ENCODE measurements at regions not wholly inside any gene's neighbourhood (a gene's known extent, or its start where the extent isn't known, plus 50 kb on each side); places are given as distances from the start of the nearest gene placed in this dataset.

DNA sequence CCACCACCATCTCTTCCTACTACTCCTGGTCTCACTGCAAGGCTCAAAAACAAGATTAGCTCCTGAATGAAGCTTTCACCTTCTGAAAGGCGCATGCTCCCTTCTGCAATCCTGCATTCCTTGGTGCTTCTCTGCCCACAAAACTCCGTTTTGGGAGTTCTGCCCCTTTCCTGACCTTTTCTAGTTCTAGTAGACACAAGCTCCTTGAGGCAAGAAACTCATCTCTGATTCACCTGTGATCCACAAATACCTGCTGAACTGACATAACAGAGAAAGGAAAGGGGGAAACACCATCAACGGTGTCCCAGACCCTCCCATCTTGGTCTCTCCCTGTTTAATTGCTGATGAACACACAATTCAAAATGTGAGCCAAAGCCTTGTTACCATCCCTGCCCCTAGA is 64.0 kb upstream of the EGR2 start:
- Histone ChIP-seq H3K36me3 (ENCODE audit: control insufficient read depth, insufficient read depth, low read length) (no peaks in the 10 kb centered on the region), H3K27me3 (ENCODE audit: control insufficient read depth, insufficient read depth, low read length) (peaks cover 23% of the 10 kb centered on the region), H3K27ac (ENCODE audit: low read length) (no peak overlapping the region), H3K4me1 (ENCODE audit: control insufficient read depth, insufficient read depth, low read length) (no peaks in the 10 kb centered on the region), H3K9me3 (ENCODE audit: control insufficient read depth, insufficient read depth, low read depth, low read length) (no peaks in the 10 kb centered on the region), H3K4me3 (ENCODE audit: low read depth in 2 of 2, low read length in 2 of 2) (no peak overlapping the region)
- CTCF ChIA-PET = no interaction called here
- BruUV-seq (replicated peaks) = no TSS peak
- DNase-seq (ENCODE audit: low read depth, low spot score) = no peak
- TF ChIP-seq TCF7L2 (IDR thresholded peaks at IDR 0.05; ENCODE audit: low read depth, low read length) (no peak), POLR2AphosphoS5 (IDR thresholded peaks at IDR 0.05; ENCODE audit: low read depth, low read length) (no peak)
- TF ChIP-seq, protein P1, sequence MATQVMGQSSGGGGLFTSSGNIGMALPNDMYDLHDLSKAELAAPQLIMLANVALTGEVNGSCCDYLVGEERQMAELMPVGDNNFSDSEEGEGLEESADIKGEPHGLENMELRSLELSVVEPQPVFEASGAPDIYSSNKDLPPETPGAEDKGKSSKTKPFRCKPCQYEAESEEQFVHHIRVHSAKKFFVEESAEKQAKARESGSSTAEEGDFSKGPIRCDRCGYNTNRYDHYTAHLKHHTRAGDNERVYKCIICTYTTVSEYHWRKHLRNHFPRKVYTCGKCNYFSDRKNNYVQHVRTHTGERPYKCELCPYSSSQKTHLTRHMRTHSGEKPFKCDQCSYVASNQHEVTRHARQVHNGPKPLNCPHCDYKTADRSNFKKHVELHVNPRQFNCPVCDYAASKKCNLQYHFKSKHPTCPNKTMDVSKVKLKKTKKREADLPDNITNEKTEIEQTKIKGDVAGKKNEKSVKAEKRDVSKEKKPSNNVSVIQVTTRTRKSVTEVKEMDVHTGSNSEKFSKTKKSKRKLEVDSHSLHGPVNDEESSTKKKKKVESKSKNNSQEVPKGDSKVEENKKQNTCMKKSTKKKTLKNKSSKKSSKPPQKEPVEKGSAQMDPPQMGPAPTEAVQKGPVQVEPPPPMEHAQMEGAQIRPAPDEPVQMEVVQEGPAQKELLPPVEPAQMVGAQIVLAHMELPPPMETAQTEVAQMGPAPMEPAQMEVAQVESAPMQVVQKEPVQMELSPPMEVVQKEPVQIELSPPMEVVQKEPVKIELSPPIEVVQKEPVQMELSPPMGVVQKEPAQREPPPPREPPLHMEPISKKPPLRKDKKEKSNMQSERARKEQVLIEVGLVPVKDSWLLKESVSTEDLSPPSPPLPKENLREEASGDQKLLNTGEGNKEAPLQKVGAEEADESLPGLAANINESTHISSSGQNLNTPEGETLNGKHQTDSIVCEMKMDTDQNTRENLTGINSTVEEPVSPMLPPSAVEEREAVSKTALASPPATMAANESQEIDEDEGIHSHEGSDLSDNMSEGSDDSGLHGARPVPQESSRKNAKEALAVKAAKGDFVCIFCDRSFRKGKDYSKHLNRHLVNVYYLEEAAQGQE (IDR thresholded peaks at IDR 0.05; ENCODE audit: insufficient read depth in 1 of 2, low read depth in 2 of 2, low read length in 1 of 2) = no peak
- intact Hi-C loops (cut with micrococcal nuclease; ENCODE audit: unreplicated experiment) (no loop called here), in situ Hi-C loops (cut with HindIII; ENCODE audit: low pct_unique_long_range_greater_than_20kb, low sequenced_read_pairs) (no loop called here)
- ATAC-seq = no peak
- POLR2A ChIA-PET = no interaction called here

DNA sequence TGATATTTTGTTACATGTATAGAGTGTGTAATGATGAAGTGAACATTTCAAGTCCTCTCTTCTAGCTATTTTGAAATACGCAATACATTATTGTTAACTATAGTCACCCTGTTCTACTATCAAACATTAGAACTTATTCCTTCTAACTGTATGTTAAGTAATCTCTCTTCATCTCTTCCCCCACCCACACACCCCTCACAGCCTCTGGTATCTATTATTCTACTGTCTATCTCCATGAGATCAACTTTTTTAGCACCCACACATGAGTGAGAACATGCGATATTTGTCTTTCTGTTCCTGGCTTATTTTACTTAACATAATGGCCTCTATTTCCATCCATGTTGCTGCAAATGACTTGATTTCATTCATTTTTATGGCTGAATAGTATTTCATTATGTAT is 57.7 kb upstream of the EGR2 start:
- TF ChIP-seq SIN3A (IDR thresholded peaks at IDR 0.05; ENCODE audit: borderline replicate concordance, insufficient read depth, low read depth, low read length) = no peak
- TF ChIP-seq, protein P1 (IDR thresholded peaks at IDR 0.05; ENCODE audit: insufficient read depth in 1 of 2, low read depth in 2 of 2, low read length in 1 of 2) = no peak
- TF ChIP-seq, protein P2, sequence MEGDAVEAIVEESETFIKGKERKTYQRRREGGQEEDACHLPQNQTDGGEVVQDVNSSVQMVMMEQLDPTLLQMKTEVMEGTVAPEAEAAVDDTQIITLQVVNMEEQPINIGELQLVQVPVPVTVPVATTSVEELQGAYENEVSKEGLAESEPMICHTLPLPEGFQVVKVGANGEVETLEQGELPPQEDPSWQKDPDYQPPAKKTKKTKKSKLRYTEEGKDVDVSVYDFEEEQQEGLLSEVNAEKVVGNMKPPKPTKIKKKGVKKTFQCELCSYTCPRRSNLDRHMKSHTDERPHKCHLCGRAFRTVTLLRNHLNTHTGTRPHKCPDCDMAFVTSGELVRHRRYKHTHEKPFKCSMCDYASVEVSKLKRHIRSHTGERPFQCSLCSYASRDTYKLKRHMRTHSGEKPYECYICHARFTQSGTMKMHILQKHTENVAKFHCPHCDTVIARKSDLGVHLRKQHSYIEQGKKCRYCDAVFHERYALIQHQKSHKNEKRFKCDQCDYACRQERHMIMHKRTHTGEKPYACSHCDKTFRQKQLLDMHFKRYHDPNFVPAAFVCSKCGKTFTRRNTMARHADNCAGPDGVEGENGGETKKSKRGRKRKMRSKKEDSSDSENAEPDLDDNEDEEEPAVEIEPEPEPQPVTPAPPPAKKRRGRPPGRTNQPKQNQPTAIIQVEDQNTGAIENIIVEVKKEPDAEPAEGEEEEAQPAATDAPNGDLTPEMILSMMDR (IDR thresholded peaks at IDR 0.05) = no peak
- no peak for TF ChIP-seq POLR2AphosphoS5 (IDR thresholded peaks at IDR 0.05; ENCODE audit: low read depth, low read length)
- TF ChIP-seq TCF7L2 (IDR thresholded peaks at IDR 0.05; ENCODE audit: low read depth, low read length) = no peak
- no peaks in the 10 kb centered on the region for H3K4me1 ChIP-seq (ENCODE audit: control insufficient read depth, insufficient read depth, low read length)
- ChIA-PET POLR2A (no interaction called here), CTCF (no interaction called here)
- ATAC-seq (no peak), DNase-seq (ENCODE audit: low read depth, low spot score) (no peak)
- no peaks in the 10 kb centered on the region for H3K36me3 ChIP-seq (ENCODE audit: control insufficient read depth, insufficient read depth, low read length)
- intact Hi-C loops (cut with micrococcal nuclease; ENCODE audit: unreplicated experiment) (no loop called here), in situ Hi-C loops (cut with HindIII; ENCODE audit: low pct_unique_long_range_greater_than_20kb, low sequenced_read_pairs) (no loop called here)
- H3K27me3 ChIP-seq (ENCODE audit: control insufficient read depth, insufficient read depth, low read length) = peaks cover 10% of the 10 kb centered on the region; the same call in 1 of the 2 replicates
- no TSS peak for BruUV-seq (replicated peaks)
- H3K27ac ChIP-seq (ENCODE audit: low read length) = no peak overlapping the region
- no peak overlapping the region for H3K4me3 ChIP-seq (ENCODE audit: low read depth in 2 of 2, low read length in 2 of 2)
- no peaks in the 10 kb centered on the region for H3K9me3 ChIP-seq (ENCODE audit: control insufficient read depth, insufficient read depth, low read depth, low read length)
